Fibroblast of lung (primary cell): ENCODE measurements at regions not wholly inside any gene's neighbourhood (a gene's known extent, or its start where the extent isn't known, plus 50 kb on each side); places are given as distances from the start of the nearest gene placed in this dataset.

Source experiments
- EZH2 ChIP-seq: IDR thresholded peaks from 2 replicates; pipeline ENCODE4 v1.5.1; 2012; ENCODE audit warnings: low read length, control low read depth, mild to moderate bottlenecking; ENCODE audit errors: missing control alignments
- TF ChIP-seq, protein P1 (sequence below), 2 donors: IDR thresholded peaks in 1 of 2; conservative IDR thresholded peaks in 1 of 2; 1 replicate in 1 of 2; 2 replicates in 1 of 2; pipeline ENCODE4 v1.5.1; 2011 to 2012; ENCODE audit warnings: low read length in 2 of 2, control low read depth in 1 of 2, inconsistent platforms in 1 of 2, low read depth in 1 of 2, mild to moderate bottlenecking in 1 of 2

DNA sequence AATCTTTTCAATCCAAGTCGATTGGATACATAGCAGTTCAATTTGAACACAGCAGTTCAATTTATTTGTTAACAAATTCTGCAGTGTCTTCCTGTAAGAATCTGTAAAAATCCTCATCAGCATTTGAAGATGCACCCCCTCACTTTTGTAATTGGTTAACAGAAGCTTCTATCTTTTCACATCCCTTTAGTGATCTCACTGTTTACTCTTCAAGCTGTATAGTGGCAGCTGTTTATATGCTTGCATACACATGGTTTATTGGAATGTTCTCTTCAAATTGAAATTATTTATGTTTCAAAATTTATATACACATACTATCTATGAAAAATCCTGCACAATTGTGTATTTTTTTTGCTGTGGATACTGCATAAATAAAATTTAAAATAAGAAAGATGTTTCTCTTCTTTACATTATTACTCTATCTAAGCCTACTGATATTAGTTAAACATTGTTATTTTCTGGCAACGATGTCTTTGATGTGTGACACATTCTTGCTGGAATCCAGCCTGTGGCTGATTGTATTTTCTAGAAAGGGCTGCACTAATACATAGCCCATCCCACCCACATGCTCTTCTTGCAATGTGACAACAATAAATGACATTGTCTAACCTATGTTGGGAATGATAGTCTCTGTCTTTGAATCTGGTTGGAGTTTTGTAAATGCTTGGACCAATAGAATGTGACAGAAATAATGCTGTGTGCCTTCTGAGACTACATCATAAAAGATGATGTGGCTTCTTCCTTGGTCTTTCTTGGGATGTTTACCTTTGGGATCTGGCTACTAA, 573.0 kb downstream of the CD109 start:
- TF ChIP-seq, protein P1, sequence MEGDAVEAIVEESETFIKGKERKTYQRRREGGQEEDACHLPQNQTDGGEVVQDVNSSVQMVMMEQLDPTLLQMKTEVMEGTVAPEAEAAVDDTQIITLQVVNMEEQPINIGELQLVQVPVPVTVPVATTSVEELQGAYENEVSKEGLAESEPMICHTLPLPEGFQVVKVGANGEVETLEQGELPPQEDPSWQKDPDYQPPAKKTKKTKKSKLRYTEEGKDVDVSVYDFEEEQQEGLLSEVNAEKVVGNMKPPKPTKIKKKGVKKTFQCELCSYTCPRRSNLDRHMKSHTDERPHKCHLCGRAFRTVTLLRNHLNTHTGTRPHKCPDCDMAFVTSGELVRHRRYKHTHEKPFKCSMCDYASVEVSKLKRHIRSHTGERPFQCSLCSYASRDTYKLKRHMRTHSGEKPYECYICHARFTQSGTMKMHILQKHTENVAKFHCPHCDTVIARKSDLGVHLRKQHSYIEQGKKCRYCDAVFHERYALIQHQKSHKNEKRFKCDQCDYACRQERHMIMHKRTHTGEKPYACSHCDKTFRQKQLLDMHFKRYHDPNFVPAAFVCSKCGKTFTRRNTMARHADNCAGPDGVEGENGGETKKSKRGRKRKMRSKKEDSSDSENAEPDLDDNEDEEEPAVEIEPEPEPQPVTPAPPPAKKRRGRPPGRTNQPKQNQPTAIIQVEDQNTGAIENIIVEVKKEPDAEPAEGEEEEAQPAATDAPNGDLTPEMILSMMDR (conservative IDR thresholded peaks at IDR 0.05 in 1 of 2, IDR thresholded peaks at IDR 0.05 in 1 of 2; ENCODE audit: low read depth in 1 of 2, low read length in 2 of 2): no peak
- TF ChIP-seq EZH2: no peak
